ENCODE measurements at regions not wholly inside any gene's neighbourhood (a gene's known extent, or its start where the extent isn't known, plus 50 kb on each side); places are given as distances from the start of the nearest gene placed in this dataset.
A peak's percentile ranks its signal among the peaks of the same experiment; 100 is the strongest.

DNA sequence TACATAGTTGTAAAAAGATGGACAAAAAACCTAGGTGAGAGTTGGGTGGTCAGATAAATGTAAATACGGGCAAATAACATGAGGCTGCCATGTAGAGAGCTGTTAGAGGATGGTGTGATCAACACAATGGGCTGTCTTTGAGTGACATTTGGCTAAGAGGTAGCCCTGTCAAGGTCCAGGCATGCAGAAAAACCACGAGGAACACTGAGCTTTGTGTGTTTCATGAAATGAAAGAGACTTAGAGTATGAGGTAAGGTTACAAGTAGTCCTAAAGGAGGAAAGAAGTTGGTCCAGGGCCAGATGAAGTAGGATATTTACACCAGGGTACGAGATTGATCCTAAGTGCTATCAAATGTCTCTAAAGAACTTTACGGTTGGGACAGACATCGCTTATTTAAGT, 160.9 kb downstream of the RDH14 start:
- DNase-seq (ENCODE audit: low spot score in 2 of 2): no peak
- intact Hi-C loops (cut with DNase I; ENCODE audit: low total_unique reads): no loop called here
- 81 to 86% methylated on average over 5 of the region's 5 CpGs for WGBS, 2 donors
- no peak overlapping the region for H3K4me3 ChIP-seq (ENCODE audit: low read depth, poor library complexity, severe bottlenecking)
- TF ChIP-seq POLR2A (IDR thresholded peaks at IDR 0.05) (no peak), CTCF (IDR thresholded peaks at IDR 0.05) (no peak)

DNA sequence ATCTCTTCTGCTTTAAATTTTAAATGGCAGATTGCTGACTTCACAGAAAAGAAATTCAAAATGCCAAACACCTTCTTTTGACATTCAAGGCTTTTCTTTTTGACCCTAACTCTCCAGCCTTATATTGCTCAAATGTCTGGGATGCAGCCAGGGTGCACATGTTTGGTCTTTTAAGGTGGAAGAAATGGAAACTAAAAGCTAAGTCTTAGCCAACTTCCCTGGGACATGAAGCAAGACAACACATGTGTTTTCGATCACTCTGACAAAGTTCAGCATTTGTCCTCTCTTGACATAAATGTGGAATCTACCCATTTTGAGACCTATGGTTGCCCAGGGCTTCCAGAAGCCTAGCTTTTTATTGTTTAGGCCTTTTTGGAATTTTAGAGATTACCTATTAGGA, 161.6 kb downstream of the RDH14 start:
- intact Hi-C loops (cut with DNase I; ENCODE audit: low total_unique reads): no loop called here
- WGBS, 2 donors: 57 to 80% methylated on average over 1 of the region's 1 CpG
- DNase-seq (ENCODE audit: low spot score in 2 of 2): peak in 1 of 2 donors; percentile 62
- no peak overlapping the region for H3K4me3 ChIP-seq (ENCODE audit: low read depth, poor library complexity, severe bottlenecking)
- TF ChIP-seq POLR2A (IDR thresholded peaks at IDR 0.05) (no peak), CTCF (IDR thresholded peaks at IDR 0.05) (no peak)

GRCh38 chr2:18396329-18397010, 164.0 kb downstream of the RDH14 start:
- DNase-seq (ENCODE audit: low spot score in 2 of 2): no peak
- no peak for TF ChIP-seq CTCF (IDR thresholded peaks at IDR 0.05)
- H3K4me3 ChIP-seq (ENCODE audit: low read depth, poor library complexity, severe bottlenecking): no peak overlapping the region
- WGBS, 2 donors: 60 to 61% methylated on average over 9 of the region's 9 CpGs
- intact Hi-C loops (cut with DNase I; ENCODE audit: low total_unique reads): no loop called here

DNA sequence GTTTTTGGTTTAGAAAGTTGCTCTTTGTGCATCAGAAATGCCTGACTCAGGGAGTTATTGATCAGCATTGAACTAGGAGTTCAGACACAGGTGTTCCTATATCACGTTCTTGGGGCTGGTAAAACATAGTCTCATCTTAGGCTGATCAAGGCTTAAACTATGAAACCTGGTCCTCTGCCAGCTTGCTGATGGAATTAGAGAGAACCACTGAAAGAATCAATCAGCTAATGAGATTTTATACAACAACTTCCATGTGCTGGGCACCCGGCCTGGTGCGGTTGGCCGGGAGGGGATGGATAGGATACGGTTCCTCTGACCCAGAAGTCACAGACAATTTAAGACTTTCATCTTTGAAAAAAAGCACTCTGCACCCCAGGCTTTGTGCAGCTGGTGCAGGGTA, 164.9 kb downstream of the RDH14 start:
- 75 to 91% methylated on average over 5 of the region's 5 CpGs for WGBS, 2 donors
- no peak for TF ChIP-seq CTCF (IDR thresholded peaks at IDR 0.05)
- no peak for TF ChIP-seq POLR2A (IDR thresholded peaks at IDR 0.05)
- intact Hi-C loops (cut with DNase I; ENCODE audit: low total_unique reads): no loop called here

GRCh38 chr2:18387441-18388206, 172.8 kb downstream of the RDH14 start:
- peak; percentile 77 to 96 for DNase-seq (ENCODE audit: low spot score in 2 of 2)
- WGBS, 2 donors: 55 to 59% methylated on average over 15 of the region's 15 CpGs
- intact Hi-C loops (cut with DNase I; ENCODE audit: low total_unique reads): loop anchor here (5.0 kb wide), 1 partner anchor 540 kb away; no protein-coding TSS in a partner anchor
- no peak overlapping the region for H3K4me3 ChIP-seq (ENCODE audit: low read depth, poor library complexity, severe bottlenecking)
- no peak for TF ChIP-seq CTCF (IDR thresholded peaks at IDR 0.05)
- no peak for TF ChIP-seq POLR2A (IDR thresholded peaks at IDR 0.05)

More for the DNA sequence above, 164.9 kb downstream of the RDH14 start:
- no peak overlapping the region for H3K4me3 ChIP-seq (ENCODE audit: low read depth, poor library complexity, severe bottlenecking)
- DNase-seq (ENCODE audit: low spot score in 2 of 2): no peak
